Thyroid gland (tissue), 4 donors: ENCODE measurements at regions not wholly inside any gene's neighbourhood (a gene's known extent, or its start where the extent isn't known, plus 50 kb on each side); places are given as distances from the start of the nearest gene placed in this dataset.

Experiments
- DNase-seq, 2 donors: peaks; one replicate each; pipeline ENCODE4 v3.0.0-alpha.2; 2019
- H3K27ac ChIP-seq, 3 donors: fragments of 200-600 bp; sonication (generic); 1 replicate in 2 of 3; 2 replicates in 1 of 3; pipeline ENCODE4 v1.5.1; 2016 to 2019; ENCODE audit warnings: mild to moderate bottlenecking in 1 of 3, moderate library complexity in 1 of 3
- H3K27me3 ChIP-seq: fragments of 200-600 bp; sonication (generic); one replicate; pipeline ENCODE4 v1.5.1; 2019
- H3K36me3 ChIP-seq, 2 donors: fragments of 200-600 bp; sonication (generic); one replicate each; pipeline ENCODE4 v1.5.1; 2016 to 2019
- H3K4me1 ChIP-seq, 2 donors: fragments of 200-600 bp; sonication (generic); one replicate each; pipeline ENCODE4 v1.5.1; 2017 to 2019
- H3K4me3 ChIP-seq, 3 donors: fragments of 200-600 bp; sonication (generic); replicated peaks in 1 of 3; 1 replicate in 2 of 3; 2 replicates in 1 of 3; pipeline ENCODE4 v1.5.1; 2016; ENCODE audit warnings: mild to moderate bottlenecking in 1 of 3
- H3K9me3 ChIP-seq: fragments of 200-600 bp; sonication (generic); one replicate; pipeline ENCODE4 v1.5.1; 2017
- CTCF ChIP-seq, 6 experiments: fragments of 200-600 bp in 3 of 6; fragments of 450-650 bp in 3 of 6; sonication (generic) in 3 of 6; IDR thresholded peaks; one replicate each; pipeline ENCODE4 v1.5.1; 2016 to 2019; ENCODE audit warnings: antibody characterized with exemption in 6 of 6, mild to moderate bottlenecking in 2 of 6, inconsistent platforms in 1 of 6, moderate library complexity in 1 of 6
- POLR2A ChIP-seq, 2 donors: fragments of 450-650 bp; IDR thresholded peaks; one replicate each; pipeline ENCODE4 v1.6.1; 2017; ENCODE audit warnings: antibody characterized with exemption in 2 of 2, mild to moderate bottlenecking in 2 of 2, moderate library complexity in 1 of 2
- WGBS, 2 donors: methylation state at CpG; one replicate each; pipeline ENCODE4 v1.1.5; 2017; 5-methylcytosine and 5-hydroxymethylcytosine counted together
- intact Hi-C: fragments of 100-400 bp; cut with DNase I; formaldehyde crosslinking; loops from one replicate; pipeline ENCODE4 v1.15.1; 2023

GRCh38 chr11:42025121-42025803 lies 565.8 kb upstream of the LRRC4C start:
- no peaks in the 10 kb centered on the region for H3K36me3 ChIP-seq
- no peak overlapping the region for H3K4me3 ChIP-seq
- H3K9me3 ChIP-seq = no peaks in the 10 kb centered on the region
- no peak for DNase-seq
- no peak overlapping the region for H3K27ac ChIP-seq
- H3K27me3 ChIP-seq = no peaks in the 10 kb centered on the region
- no peaks in the 10 kb centered on the region for H3K4me1 ChIP-seq
- TF ChIP-seq CTCF (IDR thresholded peaks at IDR 0.05) (no peak), POLR2A (IDR thresholded peaks at IDR 0.05) (no peak)
- intact Hi-C loops = no loop called here
- 58 to 64% methylated on average over 4 of the region's 4 CpGs for WGBS, 2 donors

GRCh38 chr11:42034826-42035225 lies 575.4 kb upstream of the LRRC4C start:
- no peak for TF ChIP-seq POLR2A (IDR thresholded peaks at IDR 0.05)
- no peak for TF ChIP-seq CTCF (IDR thresholded peaks at IDR 0.05)
- Histone ChIP-seq H3K27ac (no peak overlapping the region), H3K9me3 (no peaks in the 10 kb centered on the region), H3K36me3 (no peaks in the 10 kb centered on the region), H3K27me3 (no peaks in the 10 kb centered on the region), H3K4me3 (no peak overlapping the region), H3K4me1 (no peaks in the 10 kb centered on the region)
- intact Hi-C loops = no loop called here
- DNase-seq = no peak

- H3K9me3 ChIP-seq = no peaks in the 10 kb centered on the region
- intact Hi-C loops = no loop called here
- H3K4me3 ChIP-seq = no peak overlapping the region
- DNase-seq = no peak
- H3K36me3 ChIP-seq = no peaks in the 10 kb centered on the region
- WGBS, 2 donors = 76 to 79% methylated on average over 2 of the region's 2 CpGs
- H3K4me1 ChIP-seq = no peaks in the 10 kb centered on the region
- H3K27ac ChIP-seq = no peak overlapping the region
- TF ChIP-seq CTCF (IDR thresholded peaks at IDR 0.05) (no peak), POLR2A (IDR thresholded peaks at IDR 0.05) (no peak)
- H3K27me3 ChIP-seq = no peaks in the 10 kb centered on the region
Measured at GRCh38 chr11:42036201-42036600, 576.7 kb upstream of the LRRC4C start.

GRCh38 chr11:42043312-42043711 lies 583.9 kb upstream of the LRRC4C start:
- Histone ChIP-seq H3K27me3 (no peaks in the 10 kb centered on the region), H3K4me3 (no peak overlapping the region), H3K27ac (no peak overlapping the region), H3K36me3 (no peaks in the 10 kb centered on the region), H3K4me1 (no peaks in the 10 kb centered on the region), H3K9me3 (no peaks in the 10 kb centered on the region)
- no peak for DNase-seq
- intact Hi-C loops = no loop called here
- TF ChIP-seq POLR2A (IDR thresholded peaks at IDR 0.05) = no peak

GRCh38 chr11:42047637-42048555 lies 588.4 kb upstream of the LRRC4C start:
- Histone ChIP-seq H3K36me3 (no peaks in the 10 kb centered on the region), H3K4me3 (no peak overlapping the region), H3K27me3 (no peaks in the 10 kb centered on the region), H3K4me1 (no peaks in the 10 kb centered on the region), H3K9me3 (no peaks in the 10 kb centered on the region), H3K27ac (no peak overlapping the region)
- DNase-seq = no peak
- 76 to 79% methylated on average over 2 of the region's 2 CpGs for WGBS, 2 donors
- TF ChIP-seq POLR2A (IDR thresholded peaks at IDR 0.05) = no peak
- intact Hi-C loops = no loop called here

GRCh38 chr11:42049186-42049585 lies 589.7 kb upstream of the LRRC4C start:
- Histone ChIP-seq H3K9me3 (no peaks in the 10 kb centered on the region), H3K4me3 (no peak overlapping the region), H3K4me1 (no peaks in the 10 kb centered on the region), H3K36me3 (no peaks in the 10 kb centered on the region), H3K27me3 (no peaks in the 10 kb centered on the region), H3K27ac (no peak overlapping the region)
- no peak for DNase-seq
- 88 to 92% methylated on average over 1 of the region's 1 CpG for WGBS, 2 donors
- TF ChIP-seq POLR2A (IDR thresholded peaks at IDR 0.05) (no peak), CTCF (IDR thresholded peaks at IDR 0.05) (no peak)
- intact Hi-C loops = no loop called here
